Liver (tissue), 8 donors: ENCODE measurements at regions not wholly inside any gene's neighbourhood (a gene's known extent, or its start where the extent isn't known, plus 50 kb on each side); places are given as distances from the start of the nearest gene placed in this dataset.

ENCODE experiments used
- DNase-seq: peaks from one replicate; pipeline ENCODE4 v3.0.0-alpha.2; 2017; ENCODE audit warnings: low spot score
- H3K27ac ChIP-seq, 2 donors: one replicate each; pipeline ENCODE4 v1.7.0; 2013; ENCODE audit warnings: inconsistent platforms in 2 of 2, low read length in 2 of 2, control low read depth in 1 of 2, low read depth in 1 of 2, mild to moderate bottlenecking in 1 of 2
- H3K27me3 ChIP-seq, 4 donors: one replicate each; pipeline versions ENCODE4 v1.6.1 to v1.7.0; 2013; ENCODE audit warnings: low read length in 3 of 4, inconsistent platforms in 1 of 4, mild to moderate bottlenecking in 1 of 4, moderate library complexity in 1 of 4; ENCODE audit not compliant: control insufficient read depth in 4 of 4, insufficient read depth in 4 of 4
- H3K36me3 ChIP-seq, 4 donors: one replicate each; pipeline versions ENCODE4 v1.6.1 to v1.7.0; 2013; ENCODE audit warnings: low read length in 3 of 4, mild to moderate bottlenecking in 3 of 4, low read depth in 1 of 4, moderate library complexity in 1 of 4; ENCODE audit not compliant: control insufficient read depth in 4 of 4, insufficient read depth in 3 of 4
- H3K4me1 ChIP-seq, 4 donors: one replicate each; pipeline versions ENCODE4 v1.6.1 to v1.7.0; 2013; ENCODE audit warnings: low read length in 3 of 4, mild to moderate bottlenecking in 3 of 4, moderate library complexity in 1 of 4; ENCODE audit not compliant: control insufficient read depth in 4 of 4, insufficient read depth in 4 of 4
- H3K4me3 ChIP-seq, 3 donors: one replicate each; pipeline versions ENCODE4 v1.6.1 to v1.7.0; 2013; ENCODE audit warnings: low read length in 3 of 3, control low read depth in 1 of 3, low read depth in 1 of 3, mild to moderate bottlenecking in 1 of 3
- H3K9ac ChIP-seq, 2 donors: one replicate each; pipeline ENCODE4 v1.7.0; 2013; ENCODE audit warnings: low read length in 2 of 2, mild to moderate bottlenecking in 2 of 2, moderate library complexity in 2 of 2, control low read depth in 1 of 2, low read depth in 1 of 2
- H3K9me3 ChIP-seq, 4 donors: one replicate each; pipeline versions ENCODE4 v1.6.1 to v1.7.0; 2013; ENCODE audit warnings: low read length in 3 of 4; ENCODE audit not compliant: control insufficient read depth in 4 of 4
- EGR1 ChIP-seq, 2 donors: IDR thresholded peaks; 2 replicates each; pipeline ENCODE4 v1.6.1; 2016 to 2018; ENCODE audit warnings: antibody characterized with exemption in 2 of 2, low read depth in 2 of 2
- FOXA1 ChIP-seq: IDR thresholded peaks from 2 replicates; pipeline ENCODE4 v1.6.1; 2016; ENCODE audit warnings: antibody characterized with exemption
- FOXA2 ChIP-seq: IDR thresholded peaks from 2 replicates; pipeline ENCODE4 v1.6.1; 2016; ENCODE audit warnings: antibody characterized with exemption
- GABPA ChIP-seq, 2 donors: IDR thresholded peaks in 1 of 2; conservative IDR thresholded peaks in 1 of 2; 2 replicates each; pipeline ENCODE4 v1.6.1; 2016; ENCODE audit warnings: antibody characterized with exemption in 2 of 2, mild to moderate bottlenecking in 1 of 2, moderate library complexity in 1 of 2
- HNF4A ChIP-seq, 2 donors: conservative IDR thresholded peaks; 2 replicates each; pipeline ENCODE4 v1.6.1; 2016; ENCODE audit warnings: antibody characterized with exemption in 2 of 2, mild to moderate bottlenecking in 2 of 2
- HNF4G ChIP-seq: IDR thresholded peaks from 2 replicates; pipeline ENCODE4 v1.6.1; 2016; ENCODE audit warnings: antibody characterized with exemption
- NR2F2 ChIP-seq: IDR thresholded peaks from 2 replicates; pipeline ENCODE4 v1.6.1; 2016; ENCODE audit warnings: antibody characterized with exemption
- RAD21 ChIP-seq, 2 donors: IDR thresholded peaks; 2 replicates each; pipeline ENCODE4 v1.6.1; 2016; ENCODE audit warnings: antibody characterized with exemption in 2 of 2, mild to moderate bottlenecking in 2 of 2
- RXRA ChIP-seq, 2 donors: IDR thresholded peaks; 2 replicates each; pipeline ENCODE4 v1.6.1; 2017 to 2018; ENCODE audit warnings: antibody characterized with exemption in 2 of 2, mild to moderate bottlenecking in 1 of 2
- SP1 ChIP-seq: IDR thresholded peaks from 2 replicates; pipeline ENCODE4 v1.6.1; 2018; ENCODE audit warnings: antibody characterized with exemption, mild to moderate bottlenecking
- TAF1 ChIP-seq: conservative IDR thresholded peaks from 2 replicates; pipeline ENCODE4 v1.6.1; 2016; ENCODE audit warnings: antibody characterized with exemption, mild to moderate bottlenecking
- YY1 ChIP-seq: IDR thresholded peaks from 2 replicates; pipeline ENCODE4 v1.6.1; 2016; ENCODE audit warnings: antibody characterized with exemption, mild to moderate bottlenecking
- WGBS: extraction: QIAGEN DNeasy Blood & Tissue Kit; methylation state at CpG from one replicate; pipeline ENCODE4 v1.1.7; 2013; 5-methylcytosine and 5-hydroxymethylcytosine counted together
- TF ChIP-seq, protein P1 (sequence below): IDR thresholded peaks from 2 replicates; pipeline ENCODE4 v1.6.1; 2016; ENCODE audit warnings: antibody characterized with exemption
- TF ChIP-seq, protein P2 (sequence below): IDR thresholded peaks from 2 replicates; pipeline ENCODE4 v1.6.1; 2016; ENCODE audit warnings: antibody characterized with exemption
- TF ChIP-seq, protein P3 (sequence below): IDR thresholded peaks from 2 replicates; pipeline ENCODE4 v1.6.1; 2016; ENCODE audit warnings: antibody characterized with exemption
- TF ChIP-seq, protein P4 (sequence below): fragments of 150-350 bp; IDR thresholded peaks from 2 replicates; pipeline ENCODE4 v1.5.1; 2017; ENCODE audit warnings: improper control_type of control experiment, low read depth, low read length; ENCODE audit not compliant: missing input control
- TF ChIP-seq, protein P5 (sequence below): IDR thresholded peaks from 2 replicates; pipeline ENCODE4 v1.6.1; 2016; ENCODE audit warnings: antibody characterized with exemption, mild to moderate bottlenecking
- donor health status: healthy.
- donor health status: healthy.
- donor health status: healthy.
- donor health status: healthy.
- donor health status: healthy.

DNA sequence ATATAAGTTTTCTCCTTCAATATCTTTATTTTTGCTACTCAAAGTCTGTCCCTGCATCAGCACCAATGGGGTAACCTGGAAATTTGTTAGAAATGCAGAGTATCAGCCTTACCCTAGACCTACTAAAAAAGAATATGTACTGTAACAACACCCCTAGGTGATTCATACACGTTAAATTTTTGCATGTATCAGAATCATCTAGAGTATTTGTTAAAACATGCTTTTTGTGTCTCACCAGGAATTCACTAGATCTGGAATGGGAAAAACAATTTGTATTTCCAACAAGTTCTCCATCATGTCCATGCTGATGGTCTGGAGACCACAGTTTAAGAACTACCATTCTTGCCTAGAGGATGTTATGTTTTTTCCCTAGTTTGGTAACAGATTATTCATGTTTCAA is 196.0 kb upstream of the EDNRA start:
- H3K27me3 ChIP-seq: no peaks in the 10 kb centered on the region
- H3K4me1 ChIP-seq: peaks cover 0 to 2% (median 0%) of the 10 kb centered on the region in 4 donors
- no peak overlapping the region for H3K4me3 ChIP-seq
- no peaks in the 10 kb centered on the region for H3K9me3 ChIP-seq
- H3K27ac ChIP-seq: no peak overlapping the region
- no peak for DNase-seq
- H3K9ac ChIP-seq: no peak overlapping the region
- H3K36me3 ChIP-seq: no peaks in the 10 kb centered on the region
- 66% methylated on average over 1 of the region's 1 CpG for WGBS
- no peak for TF ChIP-seq HNF4G
- TF ChIP-seq RXRA (IDR thresholded peaks at IDR 0.05): no peak
- TF ChIP-seq, protein P1, sequence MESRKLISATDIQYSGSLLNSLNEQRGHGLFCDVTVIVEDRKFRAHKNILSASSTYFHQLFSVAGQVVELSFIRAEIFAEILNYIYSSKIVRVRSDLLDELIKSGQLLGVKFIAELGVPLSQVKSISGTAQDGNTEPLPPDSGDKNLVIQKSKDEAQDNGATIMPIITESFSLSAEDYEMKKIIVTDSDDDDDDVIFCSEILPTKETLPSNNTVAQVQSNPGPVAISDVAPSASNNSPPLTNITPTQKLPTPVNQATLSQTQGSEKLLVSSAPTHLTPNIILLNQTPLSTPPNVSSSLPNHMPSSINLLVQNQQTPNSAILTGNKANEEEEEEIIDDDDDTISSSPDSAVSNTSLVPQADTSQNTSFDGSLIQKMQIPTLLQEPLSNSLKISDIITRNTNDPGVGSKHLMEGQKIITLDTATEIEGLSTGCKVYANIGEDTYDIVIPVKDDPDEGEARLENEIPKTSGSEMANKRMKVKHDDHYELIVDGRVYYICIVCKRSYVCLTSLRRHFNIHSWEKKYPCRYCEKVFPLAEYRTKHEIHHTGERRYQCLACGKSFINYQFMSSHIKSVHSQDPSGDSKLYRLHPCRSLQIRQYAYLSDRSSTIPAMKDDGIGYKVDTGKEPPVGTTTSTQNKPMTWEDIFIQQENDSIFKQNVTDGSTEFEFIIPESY: no peak
- TF ChIP-seq, protein P2, sequence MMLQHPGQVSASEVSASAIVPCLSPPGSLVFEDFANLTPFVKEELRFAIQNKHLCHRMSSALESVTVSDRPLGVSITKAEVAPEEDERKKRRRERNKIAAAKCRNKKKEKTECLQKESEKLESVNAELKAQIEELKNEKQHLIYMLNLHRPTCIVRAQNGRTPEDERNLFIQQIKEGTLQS: no peak
- TF ChIP-seq, protein P3, sequence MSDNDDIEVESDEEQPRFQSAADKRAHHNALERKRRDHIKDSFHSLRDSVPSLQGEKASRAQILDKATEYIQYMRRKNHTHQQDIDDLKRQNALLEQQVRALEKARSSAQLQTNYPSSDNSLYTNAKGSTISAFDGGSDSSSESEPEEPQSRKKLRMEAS: no peak
- no peak for TF ChIP-seq GABPA (IDR thresholded peaks at IDR 0.05 in 1 of 2, conservative IDR thresholded peaks at IDR 0.05 in 1 of 2)
- TF ChIP-seq SP1: no peak
- TF ChIP-seq EGR1 (IDR thresholded peaks at IDR 0.05; ENCODE audit: low read depth in 2 of 2): no peak

DNA sequence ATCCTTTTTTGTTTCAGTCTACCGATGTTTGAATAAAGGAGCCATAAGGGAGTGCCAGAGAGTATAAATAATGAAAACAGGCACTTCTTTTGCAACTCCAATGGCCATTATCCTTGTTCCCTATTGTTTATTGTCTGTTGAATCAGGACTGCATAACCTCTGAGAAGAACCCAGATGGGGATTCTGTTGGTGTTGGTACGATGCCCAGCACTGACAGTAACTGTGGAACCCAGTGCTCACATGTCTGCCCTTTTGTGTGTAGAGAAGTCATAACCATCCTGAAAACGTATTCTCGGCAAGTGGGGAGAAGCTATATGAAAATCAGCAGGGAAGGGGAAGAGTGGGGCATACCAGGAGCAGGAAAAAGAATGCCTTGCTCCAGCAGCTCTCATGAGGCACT is 195.1 kb upstream of the EDNRA start:
- H3K4me1 ChIP-seq: peaks cover 0 to 2% (median 0%) of the 10 kb centered on the region in 4 donors
- H3K9me3 ChIP-seq: no peaks in the 10 kb centered on the region
- DNase-seq: no peak
- H3K27me3 ChIP-seq: no peaks in the 10 kb centered on the region
- H3K36me3 ChIP-seq: no peaks in the 10 kb centered on the region
- no peak overlapping the region for H3K4me3 ChIP-seq
- no peak for TF ChIP-seq SP1
- no peak for TF ChIP-seq HNF4A (conservative IDR thresholded peaks at IDR 0.05)
- TF ChIP-seq, protein P4, sequence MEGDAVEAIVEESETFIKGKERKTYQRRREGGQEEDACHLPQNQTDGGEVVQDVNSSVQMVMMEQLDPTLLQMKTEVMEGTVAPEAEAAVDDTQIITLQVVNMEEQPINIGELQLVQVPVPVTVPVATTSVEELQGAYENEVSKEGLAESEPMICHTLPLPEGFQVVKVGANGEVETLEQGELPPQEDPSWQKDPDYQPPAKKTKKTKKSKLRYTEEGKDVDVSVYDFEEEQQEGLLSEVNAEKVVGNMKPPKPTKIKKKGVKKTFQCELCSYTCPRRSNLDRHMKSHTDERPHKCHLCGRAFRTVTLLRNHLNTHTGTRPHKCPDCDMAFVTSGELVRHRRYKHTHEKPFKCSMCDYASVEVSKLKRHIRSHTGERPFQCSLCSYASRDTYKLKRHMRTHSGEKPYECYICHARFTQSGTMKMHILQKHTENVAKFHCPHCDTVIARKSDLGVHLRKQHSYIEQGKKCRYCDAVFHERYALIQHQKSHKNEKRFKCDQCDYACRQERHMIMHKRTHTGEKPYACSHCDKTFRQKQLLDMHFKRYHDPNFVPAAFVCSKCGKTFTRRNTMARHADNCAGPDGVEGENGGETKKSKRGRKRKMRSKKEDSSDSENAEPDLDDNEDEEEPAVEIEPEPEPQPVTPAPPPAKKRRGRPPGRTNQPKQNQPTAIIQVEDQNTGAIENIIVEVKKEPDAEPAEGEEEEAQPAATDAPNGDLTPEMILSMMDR: no peak
- TF ChIP-seq TAF1: no peak
- TF ChIP-seq FOXA1: no peak
- no peak for TF ChIP-seq YY1
- no peak for TF ChIP-seq RAD21 (IDR thresholded peaks at IDR 0.05)
- TF ChIP-seq NR2F2: no peak
- TF ChIP-seq GABPA (IDR thresholded peaks at IDR 0.05 in 1 of 2, conservative IDR thresholded peaks at IDR 0.05 in 1 of 2): no peak
- no peak for TF ChIP-seq RXRA (IDR thresholded peaks at IDR 0.05)
- TF ChIP-seq, protein P1: no peak
- TF ChIP-seq FOXA2: no peak
- TF ChIP-seq EGR1 (IDR thresholded peaks at IDR 0.05; ENCODE audit: low read depth in 2 of 2): no peak
- TF ChIP-seq, protein P5, sequence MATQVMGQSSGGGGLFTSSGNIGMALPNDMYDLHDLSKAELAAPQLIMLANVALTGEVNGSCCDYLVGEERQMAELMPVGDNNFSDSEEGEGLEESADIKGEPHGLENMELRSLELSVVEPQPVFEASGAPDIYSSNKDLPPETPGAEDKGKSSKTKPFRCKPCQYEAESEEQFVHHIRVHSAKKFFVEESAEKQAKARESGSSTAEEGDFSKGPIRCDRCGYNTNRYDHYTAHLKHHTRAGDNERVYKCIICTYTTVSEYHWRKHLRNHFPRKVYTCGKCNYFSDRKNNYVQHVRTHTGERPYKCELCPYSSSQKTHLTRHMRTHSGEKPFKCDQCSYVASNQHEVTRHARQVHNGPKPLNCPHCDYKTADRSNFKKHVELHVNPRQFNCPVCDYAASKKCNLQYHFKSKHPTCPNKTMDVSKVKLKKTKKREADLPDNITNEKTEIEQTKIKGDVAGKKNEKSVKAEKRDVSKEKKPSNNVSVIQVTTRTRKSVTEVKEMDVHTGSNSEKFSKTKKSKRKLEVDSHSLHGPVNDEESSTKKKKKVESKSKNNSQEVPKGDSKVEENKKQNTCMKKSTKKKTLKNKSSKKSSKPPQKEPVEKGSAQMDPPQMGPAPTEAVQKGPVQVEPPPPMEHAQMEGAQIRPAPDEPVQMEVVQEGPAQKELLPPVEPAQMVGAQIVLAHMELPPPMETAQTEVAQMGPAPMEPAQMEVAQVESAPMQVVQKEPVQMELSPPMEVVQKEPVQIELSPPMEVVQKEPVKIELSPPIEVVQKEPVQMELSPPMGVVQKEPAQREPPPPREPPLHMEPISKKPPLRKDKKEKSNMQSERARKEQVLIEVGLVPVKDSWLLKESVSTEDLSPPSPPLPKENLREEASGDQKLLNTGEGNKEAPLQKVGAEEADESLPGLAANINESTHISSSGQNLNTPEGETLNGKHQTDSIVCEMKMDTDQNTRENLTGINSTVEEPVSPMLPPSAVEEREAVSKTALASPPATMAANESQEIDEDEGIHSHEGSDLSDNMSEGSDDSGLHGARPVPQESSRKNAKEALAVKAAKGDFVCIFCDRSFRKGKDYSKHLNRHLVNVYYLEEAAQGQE: no peak
- 87% methylated on average over 4 of the region's 4 CpGs for WGBS
- H3K9ac ChIP-seq: no peak overlapping the region
- H3K27ac ChIP-seq: no peak overlapping the region
